ENCODE measurements at regions not wholly inside any gene's neighbourhood (a gene's known extent, or its start where the extent isn't known, plus 50 kb on each side); places are given as distances from the start of the nearest gene placed in this dataset.
"Not testable (repeated sequence)": the region's sequence is repeated elsewhere in the genome, so short reads cannot be mapped to it uniquely, and the experiment has no call there.

GRCh38 chr4:177178246-177178645, 131.4 kb upstream of the NEIL3 start:
- intact Hi-C loops (cut with micrococcal nuclease): no loop called here

- intact Hi-C loops (cut with micrococcal nuclease): no loop called here
Measured at GRCh38 chr4:177182166-177182565, 127.5 kb upstream of the NEIL3 start.

GRCh38 chr4:177182728-177183127, 126.9 kb upstream of the NEIL3 start:
- intact Hi-C loops (cut with micrococcal nuclease): no loop called here

GRCh38 chr4:177185151-177185550, 124.5 kb upstream of the NEIL3 start:
- intact Hi-C loops (cut with micrococcal nuclease): no loop called here

GRCh38 chr4:177185579-177185978, 124.1 kb upstream of the NEIL3 start:
- intact Hi-C loops (cut with micrococcal nuclease): no loop called here

GRCh38 chr4:177187371-177187770, 122.3 kb upstream of the NEIL3 start:
- intact Hi-C loops (cut with micrococcal nuclease): no loop called here

- intact Hi-C loops (cut with micrococcal nuclease): no loop called here
Measured at GRCh38 chr4:177190995-177191580, 118.6 kb upstream of the NEIL3 start.

- intact Hi-C loops (cut with micrococcal nuclease): no loop called here
Measured at GRCh38 chr4:177191586-177191985, 118.1 kb upstream of the NEIL3 start.

GRCh38 chr4:177191991-177192390, 117.7 kb upstream of the NEIL3 start:
- intact Hi-C loops (cut with micrococcal nuclease): no loop called here

- intact Hi-C loops (cut with micrococcal nuclease): not testable (repeated sequence)
Measured at GRCh38 chr4:177193024-177193715, 116.5 kb upstream of the NEIL3 start.

- intact Hi-C loops (cut with micrococcal nuclease): no loop called here
Measured at GRCh38 chr4:177194906-177195305, 114.8 kb upstream of the NEIL3 start.

- intact Hi-C loops (cut with micrococcal nuclease): no loop called here
Measured at GRCh38 chr4:177196615-177197014, 113.1 kb upstream of the NEIL3 start.

- intact Hi-C loops (cut with micrococcal nuclease): no loop called here
Measured at GRCh38 chr4:177201614-177202013, 108.1 kb upstream of the NEIL3 start.

- intact Hi-C loops (cut with micrococcal nuclease): no loop called here
Measured at GRCh38 chr4:177204126-177204525, 105.5 kb upstream of the NEIL3 start.

GRCh38 chr4:177214935-177215334, 94.7 kb upstream of the NEIL3 start:
- intact Hi-C loops (cut with micrococcal nuclease): no loop called here

GRCh38 chr4:177220376-177220775, 89.3 kb upstream of the NEIL3 start:
- intact Hi-C loops (cut with micrococcal nuclease): no loop called here

- intact Hi-C loops (cut with micrococcal nuclease): no loop called here
Measured at GRCh38 chr4:177222781-177223180, 86.9 kb upstream of the NEIL3 start.

- intact Hi-C loops (cut with micrococcal nuclease): no loop called here
Measured at GRCh38 chr4:177225605-177226004, 84.1 kb upstream of the NEIL3 start.

- intact Hi-C loops (cut with micrococcal nuclease): loop anchor here (2.0 kb wide), 1 partner anchor 81 kb away; the partner anchor contains the start of gene NEIL3
Measured at GRCh38 chr4:177227636-177228035, 82.0 kb upstream of the NEIL3 start.

- intact Hi-C loops (cut with micrococcal nuclease): loop anchor here (2.0 kb wide), 1 partner anchor 80 kb away; the partner anchor contains the start of gene NEIL3
Measured at GRCh38 chr4:177228599-177228998, 81.1 kb upstream of the NEIL3 start.

- intact Hi-C loops (cut with micrococcal nuclease): loop anchor here (1.0 to 2.0 kb wide), 2 partner anchors 13 to 79 kb away; partner anchors contain the start of gene NEIL3
Measured at GRCh38 chr4:177229331-177229730, 80.3 kb upstream of the NEIL3 start.

- intact Hi-C loops (cut with micrococcal nuclease): no loop called here
Measured at GRCh38 chr4:177232473-177232872, 77.2 kb upstream of the NEIL3 start.

GRCh38 chr4:177235026-177235425, 74.6 kb upstream of the NEIL3 start:
- intact Hi-C loops (cut with micrococcal nuclease): no loop called here

All from T-helper 2 cell treated with Interferon-gamma antibody and Interleukin-4, amounts not matched to agents 100 ng/mL and 5 ng/mL, for 36 hours (primary cell).